HepG2 (cell line): ENCODE measurements at regions not wholly inside any gene's neighbourhood (a gene's known extent, or its start where the extent isn't known, plus 50 kb on each side); places are given as distances from the start of the nearest gene placed in this dataset.

Experiments
- ATAC-seq: fragments of 200-7000 bp; cut with Tn5 transposase; 3 replicates; pipeline ENCODE4 v1.9.1; 2020; ENCODE audit warnings: mild to moderate bottlenecking, moderate library complexity
- BruUV-seq: library from RNA; stranded (reverse); fragments of 400-500 nt; replicated peaks from 2 replicates; lab custom pipeline; 2021; lab: Mats Ljungman, UMichigan
- CTCF ChIA-PET: fragments of 300-600 bp; formaldehyde crosslinking; extraction: SDS; loops from one replicate; lab custom pipeline; 2021; ENCODE audit warnings: low total read pairs, inconsistent platforms, low intra/inter-chr PET ratio; lab: Yijun Ruan, JAX
- POLR2A ChIA-PET: fragments of 350-600 bp; sonication (Branson Sonifier 250); formaldehyde crosslinking; loops from one replicate; lab custom pipeline; 2020; ENCODE audit warnings: antibody characterized with exemption, inconsistent platforms; lab: Yijun Ruan, JAX
- DNase-seq: peaks from one replicate; pipeline ENCODE4 v3.0.0-alpha.2; 2015; ENCODE audit warnings: low spot score
- FAIRE-seq: peaks from 3 replicates; lab custom pipeline; 2011; peaks lifted over from hg19 to GRCh38; lab: Jason Lieb, UNC
- H2AFZ ChIP-seq: one replicate; pipeline ENCODE4 v1.6.1; 2011; ENCODE audit warnings: low read length, inconsistent platforms
- H3K27ac ChIP-seq: fragments of 300-600 bp; 3 replicates; pipeline ENCODE4 v1.8.0; 2011; ENCODE audit warnings: mixed run types, mild to moderate bottlenecking, mixed read lengths, low read length, inconsistent platforms; ENCODE audit not compliant: insufficient read depth; ENCODE audit errors: extremely low read length
- H3K27me3 ChIP-seq, 2 experiments: fragments of 200-600 bp in 1 of 2; 2 replicates in 1 of 2; 3 replicates in 1 of 2; pipeline versions ENCODE4 v1.6.0 to v1.8.0; 2011; ENCODE audit warnings: low read length in 2 of 2, mild to moderate bottlenecking in 2 of 2, moderate library complexity in 2 of 2, inconsistent platforms in 1 of 2; ENCODE audit not compliant: insufficient read depth in 2 of 2, control insufficient read depth in 1 of 2
- H3K36me3 ChIP-seq, 2 experiments: fragments of 200-600 bp in 1 of 2; replicated peaks in 1 of 2; 2 replicates in 1 of 2; 3 replicates in 1 of 2; pipeline versions ENCODE4 v1.5.1 to v1.8.0; 2011; ENCODE audit warnings: low read length in 2 of 2, inconsistent platforms in 1 of 2; ENCODE audit not compliant: insufficient read depth in 2 of 2, control insufficient read depth in 1 of 2
- H3K4me1 ChIP-seq: 2 replicates; pipeline ENCODE4 v1.5.1; 2012; ENCODE audit warnings: low read length, inconsistent platforms; ENCODE audit not compliant: insufficient read depth
- H3K4me2 ChIP-seq: 2 replicates; pipeline ENCODE4 v1.6.0; 2011; ENCODE audit warnings: low read depth, low read length, inconsistent platforms
- H3K4me3 ChIP-seq, 3 experiments: fragments of 200-600 bp in 1 of 3; sonication (generic), shearing (Covaris generic) in 1 of 3; replicated peaks in 1 of 3; 2 replicates each; pipeline ENCODE4 v1.5.1; 2011 to 2016; ENCODE audit warnings: low read length in 3 of 3, inconsistent platforms in 2 of 3, low read depth in 2 of 3, mild to moderate bottlenecking in 2 of 3, control low read depth in 1 of 3, mixed read lengths in 1 of 3; ENCODE audit not compliant: insufficient read depth in 1 of 3
- H3K79me2 ChIP-seq: one replicate; pipeline ENCODE4 v1.6.1; 2011; ENCODE audit warnings: low read length, inconsistent platforms; ENCODE audit not compliant: insufficient read depth
- H3K9ac ChIP-seq: 2 replicates; pipeline ENCODE4 v1.6.0; 2011; ENCODE audit warnings: mild to moderate bottlenecking, low read depth, low read length, inconsistent platforms; ENCODE audit not compliant: insufficient read depth
- H3K9me3 ChIP-seq: 2 replicates; pipeline ENCODE4 v1.5.1; 2012; ENCODE audit warnings: mild to moderate bottlenecking, low read length
- H4K20me1 ChIP-seq: 2 replicates; pipeline ENCODE4 v1.6.0; 2011; ENCODE audit warnings: inconsistent platforms, mild to moderate bottlenecking, low read length, moderate library complexity; ENCODE audit not compliant: insufficient read depth
- ATM ChIP-seq: fragments of 450-650 bp; IDR thresholded peaks from 2 replicates; pipeline ENCODE4 v1.7.1; 2017; ENCODE audit warnings: mild to moderate bottlenecking, borderline replicate concordance
- ELF4 ChIP-seq: sonication (generic); formaldehyde crosslinking; IDR thresholded peaks from 2 replicates; pipeline ENCODE4 v1.5.0; 2020; ENCODE audit warnings: missing genetic modification reagents, mild to moderate bottlenecking, moderate library complexity, borderline replicate concordance
- GFI1 ChIP-seq: sonication (generic); formaldehyde crosslinking; IDR thresholded peaks from 2 replicates; pipeline ENCODE4 v1.5.0; 2020; ENCODE audit warnings: missing genetic modification reagents, mild to moderate bottlenecking, borderline replicate concordance
- HNRNPLL ChIP-seq: fragments of 200-400 bp; formaldehyde crosslinking; IDR thresholded peaks from 2 replicates; pipeline ENCODE4 v1.6.1; 2017; ENCODE audit warnings: mild to moderate bottlenecking, low read depth, low read length; ENCODE audit not compliant: poor library complexity, severe bottlenecking
- SMYD3 ChIP-seq: sonication (generic); formaldehyde crosslinking; IDR thresholded peaks from 2 replicates; pipeline ENCODE4 v1.8.1; 2023; ENCODE audit warnings: mild to moderate bottlenecking, missing genetic modification reagents
- SSRP1 ChIP-seq: IDR thresholded peaks from 2 replicates; pipeline ENCODE4 v1.6.1; 2016; ENCODE audit warnings: control low read depth
- ZFP36 ChIP-seq: fragments of 150-350 bp; IDR thresholded peaks from 2 replicates; pipeline ENCODE4 v1.6.1; 2018; ENCODE audit warnings: borderline replicate concordance, low read length, low read depth; ENCODE audit not compliant: partially characterized antibody
- ZNF382 ChIP-seq: sonication (generic); formaldehyde crosslinking; IDR thresholded peaks from 2 replicates; pipeline ENCODE4 v1.5.0; 2020; ENCODE audit warnings: missing genetic modification reagents, mild to moderate bottlenecking, borderline replicate concordance
- ZNF672 ChIP-seq: sonication (generic); formaldehyde crosslinking; IDR thresholded peaks from 2 replicates; pipeline ENCODE4 v1.8.1; 2022; ENCODE audit warnings: missing genetic modification reagents
- WGBS: methylation state at CpG from one replicate; pipeline ENCODE4 v1.1.6; 2017; ENCODE audit warnings: low lambda C conversion rate; 5-methylcytosine and 5-hydroxymethylcytosine counted together
- in situ Hi-C: cut with HindIII; loops from 2 replicates; pipeline ENCODE4 v1.10.0; 2017; ENCODE audit warnings: low pct_unique_long_range_greater_than_20kb; ENCODE audit not compliant: extremely low pct_ligation_motif_present
- intact Hi-C: fragments of 100-400 bp; cut with micrococcal nuclease; formaldehyde crosslinking; loops from one replicate; pipeline ENCODE4 v1.10.0; 2022; ENCODE audit not compliant: unreplicated experiment
- TF ChIP-seq, protein P1 (sequence below): sonication (generic); formaldehyde crosslinking; IDR thresholded peaks from 2 replicates; pipeline ENCODE4 v1.4.0; 2020; ENCODE audit warnings: missing genetic modification reagents
- TF ChIP-seq, protein P2 (sequence below): sonication (generic); formaldehyde crosslinking; IDR thresholded peaks from 2 replicates; pipeline ENCODE4 v1.4.0; 2020; ENCODE audit warnings: missing genetic modification reagents

DNA sequence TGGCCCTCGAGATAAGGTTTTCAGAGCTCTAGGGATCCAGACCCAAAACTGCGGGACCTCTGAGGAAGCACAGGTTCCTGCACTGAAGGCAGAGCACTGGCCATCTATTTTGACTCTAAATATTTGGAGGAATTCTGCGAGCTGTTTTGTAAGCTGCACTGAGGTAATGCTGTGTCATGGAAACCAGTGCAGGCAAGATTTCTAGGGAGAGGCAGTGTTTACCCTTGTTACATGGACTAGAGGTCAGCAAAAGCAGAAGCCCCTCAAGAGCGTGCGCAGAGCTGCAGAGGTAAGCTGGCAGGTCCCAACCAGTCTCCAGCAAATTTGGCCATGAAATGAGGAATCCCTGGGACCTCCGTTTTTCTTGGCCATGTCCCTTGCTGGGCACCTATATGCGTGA lies 137.3 kb downstream of the RNF152 start:
- intact Hi-C loops = no loop called here
- Histone ChIP-seq H3K9ac (no peak overlapping the region), H2AFZ (no peak overlapping the region), H3K27ac (no peak overlapping the region), H3K36me3 (no peaks in the 10 kb centered on the region), H3K9me3 (no peaks in the 10 kb centered on the region), H3K4me1 (no peaks in the 10 kb centered on the region), H3K4me3 (no peak overlapping the region), H3K27me3 (no peaks in the 10 kb centered on the region), H3K4me2 (no peak overlapping the region), H3K79me2 (no peaks in the 10 kb centered on the region), H4K20me1 (no peaks in the 10 kb centered on the region)
- WGBS = 51% methylated on average over 6 of the region's 7 CpGs
- DNase-seq = no peak
- CTCF ChIA-PET = no interaction called here
- no TSS peak for BruUV-seq
- POLR2A ChIA-PET = no interaction called here
- in situ Hi-C loops = no loop called here
- no peak for ATAC-seq
- TF ChIP-seq ELF4 = no peak
- no peak for TF ChIP-seq ZNF672 (CRISPR knock-in tag)
- TF ChIP-seq SMYD3 = no peak
- no peak for TF ChIP-seq HNRNPLL
- TF ChIP-seq, protein P1, sequence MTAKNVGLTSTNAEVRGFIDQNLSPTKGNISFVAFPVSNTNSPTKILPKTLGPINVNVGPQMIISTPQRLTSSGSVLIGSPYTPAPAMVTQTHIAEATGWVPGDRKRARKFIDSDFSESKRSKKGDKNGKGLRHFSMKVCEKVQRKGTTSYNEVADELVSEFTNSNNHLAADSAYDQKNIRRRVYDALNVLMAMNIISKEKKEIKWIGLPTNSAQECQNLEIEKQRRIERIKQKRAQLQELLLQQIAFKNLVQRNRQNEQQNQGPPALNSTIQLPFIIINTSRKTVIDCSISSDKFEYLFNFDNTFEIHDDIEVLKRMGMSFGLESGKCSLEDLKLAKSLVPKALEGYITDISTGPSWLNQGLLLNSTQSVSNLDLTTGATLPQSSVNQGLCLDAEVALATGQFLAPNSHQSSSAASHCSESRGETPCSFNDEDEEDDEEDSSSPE (CRISPR knock-in tag) = no peak
- TF ChIP-seq SSRP1 (CRISPR knock-in tag) = no peak
- TF ChIP-seq, protein P2, sequence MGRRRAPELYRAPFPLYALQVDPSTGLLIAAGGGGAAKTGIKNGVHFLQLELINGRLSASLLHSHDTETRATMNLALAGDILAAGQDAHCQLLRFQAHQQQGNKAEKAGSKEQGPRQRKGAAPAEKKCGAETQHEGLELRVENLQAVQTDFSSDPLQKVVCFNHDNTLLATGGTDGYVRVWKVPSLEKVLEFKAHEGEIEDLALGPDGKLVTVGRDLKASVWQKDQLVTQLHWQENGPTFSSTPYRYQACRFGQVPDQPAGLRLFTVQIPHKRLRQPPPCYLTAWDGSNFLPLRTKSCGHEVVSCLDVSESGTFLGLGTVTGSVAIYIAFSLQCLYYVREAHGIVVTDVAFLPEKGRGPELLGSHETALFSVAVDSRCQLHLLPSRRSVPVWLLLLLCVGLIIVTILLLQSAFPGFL (CRISPR knock-in tag) = no peak
- TF ChIP-seq GFI1 (CRISPR knock-in tag) = no peak
- TF ChIP-seq ZNF382 (CRISPR knock-in tag) = no peak
- no peak for TF ChIP-seq ZFP36
- no peak for TF ChIP-seq ATM
- no peak for FAIRE-seq
